NCI-H524 (cell line): ENCODE measurements at regions not wholly inside any gene's neighbourhood (a gene's known extent, or its start where the extent isn't known, plus 50 kb on each side); places are given as distances from the start of the nearest gene placed in this dataset.

Experiments
- DNase-seq, 2 experiments: peaks; one replicate each; lab custom pipeline; 2025; lab: John Stamatoyannopoulos, UW

DNA sequence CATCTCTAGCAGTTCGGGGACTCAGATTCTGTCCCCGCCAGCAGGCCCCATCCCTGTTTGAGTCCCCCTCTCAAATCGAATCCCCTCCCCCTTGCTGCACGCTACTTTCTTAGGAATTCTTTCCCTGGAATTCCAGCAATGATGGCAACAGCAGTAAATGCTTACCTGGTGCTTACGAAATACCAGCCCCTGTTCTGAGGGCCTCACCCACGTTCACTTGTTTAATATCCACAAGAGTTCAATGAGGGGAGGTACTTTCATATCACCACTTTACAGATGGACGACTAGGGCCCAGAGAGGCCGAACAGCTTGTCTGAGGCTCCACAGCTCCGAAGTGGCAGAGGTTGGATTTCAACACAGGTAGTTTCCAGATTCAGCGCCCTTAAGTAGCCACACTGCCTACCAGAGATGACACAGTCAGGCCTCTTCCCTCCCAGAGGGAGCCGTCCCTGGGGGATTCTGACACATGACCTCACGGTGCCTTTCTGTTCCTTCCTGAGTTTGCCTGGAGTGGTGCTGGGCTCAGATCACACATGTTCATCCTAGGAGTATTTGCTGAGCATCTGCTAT, 120.7 kb upstream of the GSE1 start:
- no peak for DNase-seq

DNA sequence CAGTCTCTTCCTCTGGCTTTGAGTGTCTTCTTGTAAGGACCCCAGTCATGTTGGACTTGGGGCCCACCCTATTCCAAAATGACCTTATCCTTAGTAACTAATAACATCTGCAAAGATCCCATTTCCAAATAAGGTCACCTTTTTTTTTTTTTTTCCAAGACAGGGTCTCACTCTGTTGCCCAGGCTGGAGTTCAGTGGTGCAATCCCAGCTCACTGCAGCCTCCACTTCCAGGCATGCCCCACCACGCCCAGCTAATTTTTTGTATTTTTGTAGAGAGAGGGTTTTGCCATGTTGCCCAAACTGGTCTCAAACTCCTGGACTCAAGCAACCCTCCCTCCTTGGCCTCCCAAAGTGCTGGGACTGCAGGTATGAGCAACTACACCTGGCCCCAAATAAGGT, 118.8 kb upstream of the GSE1 start:
- DNase-seq: no peak

DNA sequence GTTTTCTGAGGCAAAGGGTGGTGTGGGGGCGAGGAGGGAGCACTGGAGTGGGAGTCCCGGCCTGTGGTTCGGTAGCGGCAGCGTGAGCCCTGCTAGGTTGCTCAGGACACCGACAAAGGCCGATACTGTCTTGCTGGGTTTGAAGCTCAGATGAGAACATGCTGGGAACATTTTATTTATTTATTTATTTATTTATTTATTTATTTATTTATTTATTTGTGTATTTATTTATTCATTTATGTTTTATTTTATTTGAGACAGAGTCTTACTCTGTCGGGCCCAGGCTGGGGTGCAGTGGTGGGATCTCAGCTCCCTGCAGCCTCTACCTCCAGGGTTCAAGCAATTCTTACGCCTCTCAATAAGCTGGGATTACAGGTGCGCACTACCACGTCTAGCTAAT, 117.9 kb upstream of the GSE1 start:
- no peak for DNase-seq

DNA sequence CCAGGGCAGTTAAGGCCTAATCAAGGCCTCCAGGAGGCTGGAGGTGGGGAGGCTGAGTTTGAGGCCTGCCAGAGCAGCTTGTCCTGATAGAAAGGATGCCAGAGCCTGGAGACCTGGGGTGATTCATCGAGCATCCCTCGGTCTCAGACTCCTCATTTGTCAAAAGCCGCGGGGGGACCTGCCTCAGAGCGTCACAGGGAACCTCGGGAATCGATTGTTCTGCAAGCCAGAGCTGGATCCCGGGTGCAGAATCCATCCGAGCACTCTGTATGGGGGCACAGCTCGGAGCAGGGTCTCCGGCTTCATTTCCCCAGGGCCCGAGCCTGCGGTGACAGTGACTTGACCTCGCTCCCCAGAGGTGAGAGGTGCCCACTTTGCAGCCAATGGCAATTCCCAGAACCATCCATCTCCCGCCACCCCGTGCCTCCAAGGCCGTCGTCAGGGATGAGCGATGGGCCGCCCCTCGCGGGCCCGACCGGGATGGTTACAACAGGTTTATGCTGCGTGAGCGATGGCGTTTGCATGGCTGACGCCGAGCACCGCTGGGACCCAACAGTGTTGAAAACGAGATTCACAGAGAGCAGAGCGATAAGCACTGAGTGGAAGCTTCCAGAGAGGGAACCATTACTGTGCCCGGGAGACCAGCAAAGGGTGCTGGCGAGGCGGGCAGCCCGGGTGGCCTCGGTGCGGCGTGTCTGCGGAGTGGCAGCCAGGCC, 117.1 kb upstream of the GSE1 start:
- DNase-seq: no peak

DNA sequence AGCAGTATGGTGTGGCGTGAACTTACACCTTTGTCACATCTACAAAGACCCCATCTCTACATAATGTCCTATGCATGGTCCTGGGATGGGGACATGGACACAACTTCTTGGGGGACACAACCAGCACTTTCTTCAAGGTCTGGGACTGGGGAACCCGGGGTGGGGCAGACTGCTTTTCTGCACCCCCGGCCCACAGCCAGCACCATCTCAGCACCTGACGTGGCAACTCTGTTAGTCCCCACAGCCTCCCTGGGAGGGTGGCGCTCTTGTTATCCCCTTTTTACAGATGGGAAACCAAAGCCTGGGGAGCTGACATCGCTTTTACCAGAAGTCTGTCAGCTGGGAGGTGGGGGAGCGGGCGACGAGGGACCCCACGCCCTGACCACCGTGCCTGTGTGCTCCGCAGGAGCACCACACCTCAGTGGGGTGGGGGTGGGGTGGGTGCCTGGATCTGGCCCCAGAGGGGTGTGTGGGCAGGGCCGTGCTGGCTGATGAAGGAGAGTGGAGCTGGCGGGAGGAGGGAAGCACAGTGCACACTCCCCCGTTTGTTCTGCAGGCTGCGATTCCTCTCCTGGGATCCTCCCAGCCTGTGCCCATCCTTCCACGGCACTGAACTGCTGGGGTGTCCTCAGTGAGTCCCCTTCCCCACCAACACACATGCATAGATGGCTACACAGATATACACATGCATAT, 115.4 kb upstream of the GSE1 start:
- DNase-seq: no peak

DNA sequence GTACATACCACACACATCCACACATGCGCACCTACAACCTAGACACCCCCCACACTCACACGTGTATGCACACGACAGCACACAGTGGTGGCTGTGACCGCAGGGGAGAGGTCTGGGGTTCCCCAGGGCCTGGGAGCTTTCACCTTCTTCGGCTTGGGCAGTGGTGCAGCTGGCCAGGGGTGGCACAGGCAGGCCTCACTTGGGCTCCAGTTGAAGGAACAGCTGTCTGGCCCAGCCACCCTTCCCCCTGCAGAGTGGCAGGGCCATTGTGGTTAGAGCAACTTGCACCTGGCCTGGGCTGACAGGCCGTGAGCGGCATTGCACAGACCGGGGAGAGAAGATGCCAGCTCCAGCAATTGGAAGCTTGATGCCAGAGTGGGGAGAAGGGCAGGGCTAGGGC, 114.5 kb upstream of the GSE1 start:
- peak in 1 of 2 experiments; percentile 53 for DNase-seq

DNA sequence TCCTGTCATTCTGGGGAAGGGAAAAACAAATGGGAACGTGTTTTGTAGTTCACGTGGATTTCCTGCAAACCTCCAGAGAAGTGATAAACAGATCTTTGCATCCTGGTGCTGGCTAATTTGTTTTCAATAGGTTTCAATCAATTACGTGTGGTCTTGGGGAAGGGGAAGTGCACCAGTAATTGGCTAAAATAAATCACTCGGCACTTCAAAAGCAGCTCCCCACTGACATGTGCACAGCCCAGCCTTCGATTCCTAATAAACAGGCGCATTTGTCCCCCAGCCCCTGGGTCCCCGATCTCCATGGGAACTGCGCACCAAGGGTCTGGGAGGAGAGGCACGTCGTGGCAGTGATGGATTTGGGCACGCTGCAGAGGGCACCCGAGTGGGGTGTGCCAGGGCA, 112.9 kb upstream of the GSE1 start:
- no peak for DNase-seq

DNA sequence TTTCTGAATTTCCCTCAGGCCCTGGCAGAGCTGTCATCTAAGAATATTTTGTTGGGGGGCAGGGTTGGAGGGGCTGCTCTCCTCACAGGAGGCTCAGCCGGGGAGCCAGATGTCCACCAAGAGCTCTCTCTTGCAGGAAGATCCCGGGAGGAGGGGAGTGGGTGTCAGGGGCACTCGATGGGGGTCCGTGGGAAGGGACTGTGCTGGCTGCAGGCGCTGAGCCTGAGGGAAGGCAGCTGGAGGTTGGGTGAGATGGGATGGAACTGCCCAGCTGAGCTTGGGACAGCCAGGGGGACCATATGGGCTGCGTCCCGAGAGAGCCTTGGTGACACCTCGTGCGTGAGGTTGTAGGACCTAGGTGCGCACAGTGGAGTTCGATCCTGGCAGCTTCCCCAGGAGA, 111.2 kb upstream of the GSE1 start:
- no peak for DNase-seq

DNA sequence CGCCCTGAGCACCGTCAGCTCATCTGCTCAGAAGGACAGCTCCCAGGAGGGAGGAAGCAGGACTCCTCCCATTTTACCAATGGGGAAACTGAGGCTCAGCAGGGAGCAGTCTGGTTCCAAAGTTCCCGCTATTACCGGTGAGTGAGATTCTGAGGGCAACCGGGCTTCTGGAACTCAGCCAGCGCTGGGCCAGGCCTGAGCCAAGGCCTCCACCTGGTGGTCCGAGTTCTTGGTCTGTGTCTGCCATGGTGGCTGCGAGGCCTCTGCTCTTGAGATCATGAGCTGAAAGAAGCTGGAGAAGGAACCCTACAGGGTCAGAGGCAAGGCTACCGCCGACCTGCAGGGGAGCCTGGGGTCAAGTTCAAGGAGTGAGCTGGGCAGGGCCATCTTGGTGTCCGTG, 110.8 kb upstream of the GSE1 start:
- no peak for DNase-seq

DNA sequence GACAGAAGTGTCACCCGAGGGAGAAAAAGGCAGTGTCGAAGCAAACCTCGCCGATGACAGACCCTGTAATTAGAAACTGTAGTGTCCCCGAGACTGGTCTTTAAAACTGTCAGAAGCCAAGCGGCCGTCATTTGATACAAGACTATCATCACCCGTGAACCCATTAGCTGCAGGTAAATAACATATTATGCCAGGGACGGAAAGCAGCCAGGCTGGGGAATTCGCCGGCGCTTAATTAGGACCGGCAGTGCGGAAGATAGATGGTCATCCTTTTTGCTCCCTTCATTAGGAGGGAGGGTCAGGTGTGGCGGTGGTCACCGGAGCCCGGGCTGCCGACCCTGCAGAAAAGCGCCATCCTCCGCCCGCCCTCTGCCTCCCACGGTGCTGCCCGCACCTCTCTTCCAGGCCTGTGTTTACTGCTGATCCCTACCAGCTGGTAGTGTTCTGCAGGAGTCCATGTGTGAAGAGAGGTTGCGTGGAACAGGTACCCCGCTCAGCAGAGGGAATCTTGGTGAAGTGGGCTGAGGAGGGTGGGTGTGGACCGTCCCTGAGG, 109.4 kb upstream of the GSE1 start:
- no peak for DNase-seq

DNA sequence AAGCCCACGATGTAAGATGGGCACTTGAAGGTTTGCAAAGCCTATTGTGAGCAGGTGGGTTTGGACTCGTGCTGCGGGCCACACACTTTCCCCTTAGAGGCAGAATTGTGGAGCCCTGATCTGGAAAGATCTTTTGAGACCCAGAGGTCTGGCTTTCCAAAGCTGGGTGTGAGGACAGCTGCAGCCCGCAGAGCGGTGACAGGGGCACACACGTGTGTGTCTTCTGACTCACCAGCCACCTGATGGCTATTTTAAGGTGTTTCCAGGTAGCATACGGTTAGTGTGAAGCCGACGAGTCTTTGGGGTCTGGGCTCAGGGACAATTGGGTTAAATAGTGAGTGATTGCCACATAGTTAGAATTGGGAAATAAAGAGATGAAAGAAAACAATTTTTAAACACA, 108.9 kb upstream of the GSE1 start:
- no peak for DNase-seq

DNA sequence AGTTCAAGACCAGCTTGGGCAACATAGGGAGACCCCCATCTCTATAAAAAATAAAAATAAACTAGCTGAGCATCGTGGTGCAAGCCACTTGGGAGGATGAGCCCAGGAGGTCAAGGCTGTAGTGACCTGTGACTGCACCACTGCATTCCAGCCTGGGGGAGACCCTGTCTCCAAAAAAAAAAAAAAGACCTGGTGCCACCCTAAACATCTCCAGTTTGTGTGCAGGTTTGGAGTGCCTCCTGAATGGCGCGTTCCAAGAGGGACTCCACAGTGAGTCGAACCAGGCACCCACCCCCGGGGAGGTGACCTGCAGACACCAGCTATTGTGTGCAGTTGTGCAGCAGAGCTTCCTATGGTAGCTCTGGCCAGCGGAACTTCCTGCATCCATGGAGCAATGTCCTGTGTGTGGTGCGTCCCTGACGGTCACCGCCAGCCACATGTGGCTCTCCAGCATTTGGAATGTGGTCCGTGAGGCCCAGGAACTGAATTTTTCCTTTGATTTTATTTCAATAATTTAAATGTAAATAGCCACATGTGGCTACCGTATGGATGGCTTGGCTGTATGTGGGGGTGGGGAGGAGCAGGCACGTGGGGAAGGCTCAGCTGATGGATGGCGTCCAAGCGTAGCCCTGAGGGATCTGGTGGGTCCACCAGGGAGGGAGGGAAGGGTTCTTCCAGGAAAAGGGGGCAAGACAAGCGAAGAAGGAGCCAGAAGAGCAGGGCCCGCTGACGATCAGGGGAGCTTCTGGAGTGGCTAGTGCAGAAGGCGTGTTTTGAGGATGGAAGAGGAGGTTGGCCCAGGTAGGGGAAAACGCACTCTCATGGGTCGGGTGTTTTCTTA, 107.1 kb upstream of the GSE1 start:
- DNase-seq: no peak

DNA sequence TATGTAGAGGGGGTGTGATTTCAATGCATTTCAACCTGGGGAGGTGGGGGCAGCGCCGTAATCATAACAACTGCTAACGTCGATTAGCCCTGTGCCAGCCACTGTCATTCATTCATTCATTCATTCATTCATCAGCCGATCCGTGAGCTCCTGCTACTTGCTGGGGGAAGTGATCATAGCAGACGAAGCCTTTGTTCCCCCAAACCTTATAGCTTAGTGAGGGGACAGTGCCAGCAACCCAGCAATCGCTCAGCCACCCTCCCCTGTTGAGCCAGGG, 106.5 kb upstream of the GSE1 start:
- DNase-seq: no peak

DNA sequence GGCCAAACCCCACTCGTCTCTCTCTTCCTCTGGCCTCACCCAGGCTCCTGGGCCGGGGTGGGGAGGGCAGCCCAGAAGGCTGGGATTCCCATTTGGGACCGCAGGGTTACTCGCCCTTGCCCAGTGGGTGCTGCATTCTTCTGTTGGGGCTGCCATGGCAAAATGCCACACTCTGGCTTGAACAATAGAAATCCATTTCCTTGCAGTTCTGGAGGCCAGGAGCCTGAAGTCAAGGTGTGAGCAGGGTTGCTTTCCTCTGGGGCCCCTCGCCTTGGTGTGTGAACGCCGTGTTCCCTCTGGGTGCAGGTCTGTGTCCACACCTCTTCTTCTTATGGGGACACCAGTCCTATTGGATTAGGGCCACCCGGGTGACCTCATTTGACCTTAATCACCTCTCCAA, 105.8 kb upstream of the GSE1 start:
- DNase-seq: no peak

DNA sequence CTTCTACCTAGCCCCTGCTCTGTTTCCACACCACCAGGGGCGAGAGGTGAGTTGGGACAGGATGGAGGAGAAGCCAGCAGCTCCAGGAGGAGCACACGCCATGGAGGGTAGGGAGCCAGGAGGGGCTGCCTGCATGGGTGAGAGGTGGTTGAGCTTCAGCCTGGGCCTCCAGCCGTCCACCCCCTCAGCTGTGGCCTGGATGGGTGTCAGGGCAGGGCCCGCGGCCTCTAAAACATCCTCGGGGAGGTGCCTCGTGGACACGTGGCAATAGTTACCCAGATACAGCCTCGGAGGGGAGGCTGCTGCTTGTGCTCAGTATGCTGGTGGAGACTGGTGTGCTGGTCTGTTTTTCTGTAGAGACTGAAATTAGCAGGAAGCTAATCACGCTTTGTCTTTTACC, 104.7 kb upstream of the GSE1 start:
- DNase-seq: no peak

DNA sequence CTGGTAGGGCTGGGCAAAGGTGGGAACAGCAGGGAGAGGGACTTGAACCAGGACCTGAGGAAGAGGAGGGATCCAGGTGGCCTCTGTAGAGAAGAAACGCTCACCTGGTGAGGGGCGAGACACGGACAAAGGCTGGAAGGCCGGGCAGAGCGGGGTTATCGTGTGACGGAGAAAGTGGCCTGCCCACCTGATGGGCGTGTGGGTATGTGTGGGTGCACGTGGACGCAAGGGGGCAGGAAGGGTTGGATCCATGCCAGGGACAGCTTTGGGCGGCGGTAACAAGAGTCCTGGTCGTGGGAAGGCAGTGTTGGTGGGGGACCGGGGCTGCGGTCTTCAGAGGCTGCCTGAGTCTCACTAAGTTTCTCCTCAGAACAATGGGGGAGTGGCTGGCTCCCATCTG, 104.1 kb upstream of the GSE1 start:
- DNase-seq: peak in 1 of 2 experiments; percentile 34

DNA sequence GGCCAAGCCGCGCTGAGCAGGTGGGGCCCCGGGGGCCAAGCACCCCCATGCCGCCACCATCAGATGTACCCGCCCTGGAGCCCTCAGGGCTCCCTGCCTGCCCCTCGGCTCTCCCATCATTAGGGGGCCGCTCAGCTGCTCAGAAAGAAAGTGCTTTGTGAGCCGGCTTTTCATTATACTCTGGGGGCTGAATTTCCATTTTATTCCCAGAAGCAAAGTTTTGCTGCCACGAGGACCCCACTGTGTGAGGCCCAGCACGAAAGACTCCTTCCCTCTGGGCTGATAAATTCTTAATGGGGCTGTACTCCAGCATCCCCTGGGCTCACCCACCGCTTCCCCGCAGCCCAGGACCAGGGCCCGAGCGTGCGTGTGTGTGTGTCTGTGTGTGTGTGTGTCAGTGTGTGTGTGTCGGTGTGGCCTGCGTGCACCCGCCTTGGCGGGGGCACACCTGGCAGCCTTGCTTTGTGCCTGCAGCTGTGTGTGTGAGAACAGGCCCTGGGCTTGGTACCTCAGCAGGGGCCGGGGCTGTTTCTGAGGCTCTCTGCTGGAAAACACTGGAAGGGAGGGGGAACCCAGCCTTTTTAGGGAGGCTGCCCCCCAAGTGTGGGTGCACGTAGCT, 103.0 kb upstream of the GSE1 start:
- DNase-seq: no peak

DNA sequence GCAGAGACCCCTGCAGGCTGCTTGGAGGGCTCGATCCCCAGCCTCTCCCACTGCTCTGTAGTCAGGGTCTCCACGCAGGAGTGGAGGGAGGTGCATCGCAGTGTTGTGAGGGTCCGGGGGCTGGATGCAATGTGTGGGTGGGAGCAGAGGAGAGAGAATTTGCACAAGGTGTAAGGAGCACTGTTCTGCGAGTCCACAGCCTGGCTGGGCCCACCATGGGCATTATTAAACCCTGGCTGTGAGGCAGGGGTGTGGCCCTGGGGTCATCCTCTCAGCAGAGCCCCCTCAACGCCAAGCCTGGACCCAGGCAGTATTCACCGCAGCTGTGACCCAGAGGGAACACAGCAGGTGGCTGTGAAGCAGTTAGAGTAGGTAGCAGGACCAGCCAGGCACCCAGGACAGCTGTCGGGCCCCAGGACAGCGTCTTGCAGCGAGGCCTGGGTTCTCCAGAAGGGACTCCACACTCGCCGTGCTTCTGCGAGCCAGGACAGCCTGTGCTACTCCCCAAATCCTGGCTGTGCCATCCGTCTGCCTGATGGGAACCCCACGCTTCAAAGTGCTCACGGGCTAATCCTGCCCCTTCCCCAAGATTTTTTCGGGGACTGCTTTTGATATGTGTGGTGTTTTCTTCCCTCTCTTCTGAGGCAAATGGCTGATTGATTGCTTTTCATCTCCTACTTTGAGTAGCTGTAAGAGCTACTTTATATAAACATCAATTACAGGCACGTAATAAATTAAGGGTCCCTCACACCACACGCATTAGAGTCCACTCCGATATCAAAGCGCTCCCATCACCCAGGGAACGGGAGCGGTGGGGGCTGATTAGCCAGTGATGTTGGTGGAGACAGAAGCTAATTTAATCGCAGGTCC, 100.9 kb upstream of the GSE1 start:
- DNase-seq: peak; percentile 43 to 71

DNA sequence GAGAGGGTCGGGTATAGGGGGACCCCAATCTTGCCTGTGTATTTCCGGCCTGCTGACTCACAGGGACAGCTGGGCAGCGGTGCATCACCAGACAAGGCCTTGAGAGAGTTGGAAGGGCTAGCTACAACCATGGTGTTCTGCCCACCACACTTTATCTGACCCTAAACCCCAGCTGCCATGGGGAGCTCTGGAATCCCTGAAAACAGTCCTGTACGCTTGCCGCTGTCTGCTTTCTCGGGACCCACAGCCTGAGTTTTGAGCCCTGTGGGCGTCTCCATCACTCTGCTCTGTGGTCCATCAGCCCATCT, 100.4 kb upstream of the GSE1 start:
- DNase-seq: no peak

DNA sequence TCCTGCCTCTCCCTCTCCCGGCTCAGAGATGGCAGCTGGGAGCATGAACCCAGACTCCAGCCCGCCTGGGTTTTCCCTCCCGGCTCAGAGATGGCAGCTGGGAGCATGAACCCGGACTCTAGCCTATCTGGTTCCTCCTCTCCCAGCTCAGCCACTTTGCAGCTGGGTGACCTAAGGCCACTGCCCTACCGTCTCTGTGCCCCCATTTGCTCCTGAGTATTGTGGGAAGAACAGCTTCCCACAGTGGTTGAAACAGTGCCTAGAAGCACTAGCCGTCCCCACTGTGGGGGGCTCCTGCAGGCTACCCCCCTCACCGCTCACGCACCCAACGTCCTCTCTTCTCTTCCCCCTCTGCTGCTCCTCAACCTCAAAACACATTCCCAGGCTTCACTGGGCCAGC, 99.9 kb upstream of the GSE1 start:
- no peak for DNase-seq

DNA sequence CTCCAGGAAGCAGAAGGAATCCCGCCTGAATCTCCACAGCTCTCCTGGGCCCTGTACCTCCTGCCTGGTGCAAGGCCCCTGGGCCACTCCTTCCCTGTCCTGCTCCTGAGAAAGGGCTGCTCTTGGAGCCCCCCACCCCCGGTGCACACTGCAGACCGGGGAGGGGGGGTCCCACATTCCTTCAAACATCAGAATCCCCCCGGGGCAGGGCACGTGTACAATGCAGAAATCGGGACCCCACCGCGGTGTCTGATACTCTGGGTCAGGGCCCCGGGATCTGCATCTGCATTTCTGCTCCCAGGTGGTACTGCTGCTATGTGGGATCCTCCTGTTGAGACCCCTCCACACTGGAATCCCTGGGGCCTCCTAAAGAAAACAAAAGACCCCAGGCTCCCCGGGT, 99.5 kb upstream of the GSE1 start:
- DNase-seq: no peak

DNA sequence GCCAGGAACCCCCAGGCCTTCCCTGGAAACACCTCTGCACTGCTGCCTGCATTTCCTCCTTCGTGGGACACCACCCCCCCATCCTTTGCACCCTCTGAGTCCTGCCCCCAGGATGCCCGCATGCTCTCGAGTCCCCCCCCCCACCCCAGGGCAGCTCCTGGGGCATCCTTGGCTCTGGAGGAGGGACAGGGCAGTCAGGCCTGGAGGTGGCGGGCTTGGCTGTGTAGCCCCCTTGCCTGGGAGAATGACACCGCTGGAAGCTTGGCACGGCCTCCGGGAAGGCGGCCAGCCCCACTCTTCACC, 98.9 kb upstream of the GSE1 start:
- no peak for DNase-seq
